ENCODE measurements at regions not wholly inside any gene's neighbourhood (a gene's known extent, or its start where the extent isn't known, plus 50 kb on each side); places are given as distances from the start of the nearest gene placed in this dataset.

- no peak overlapping the region for H2AFZ ChIP-seq (ENCODE audit: low read length)
- H2BK20ac ChIP-seq (ENCODE audit: low read depth, low read length, poor library complexity, severe bottlenecking), result no peak overlapping the region
- H3K23ac ChIP-seq (ENCODE audit: insufficient read length, low read depth, low read length), result no peak overlapping the region
- H4K20me1 ChIP-seq (ENCODE audit: control insufficient read depth, insufficient read depth, insufficient read length), result no peaks in the 10 kb centered on the region
- H4K5ac ChIP-seq (ENCODE audit: insufficient read length, low read depth, low read length), result no peak overlapping the region
- H3K9me3 ChIP-seq (ENCODE audit: control insufficient read depth, low read depth, low read length), result peaks cover 10% of the 10 kb centered on the region
- H3K27ac ChIP-seq (ENCODE audit: insufficient read length, low read depth, low read length), result no peak overlapping the region
- Mint-ChIP-seq H3K27ac (no peak overlapping the region), H3K9me3 (peaks cover 28 to 42% of the 10 kb centered on the region in 2 experiments), H3K27me3 (ENCODE audit: low read depth) (no peaks in the 10 kb centered on the region), H3K36me3 (ENCODE audit: insufficient read depth in 1 of 3, low read depth in 3 of 3) (peaks cover 29 to 51% (median 41%) of the 10 kb centered on the region in 3 experiments), H3K4me1 (peaks cover 19 to 23% of the 10 kb centered on the region in 2 experiments), H3K4me3 (no peak overlapping the region)
- H3T11ph ChIP-seq (ENCODE audit: low read length), result no peak overlapping the region
- no peak overlapping the region for H2AK5ac ChIP-seq (ENCODE audit: insufficient read length, low read length)
- no peak overlapping the region for H4K8ac ChIP-seq (replicated peaks; ENCODE audit: insufficient read length, low read depth, low read length)
- H3K56ac ChIP-seq (ENCODE audit: insufficient read length, low read depth, low read length), result no peak overlapping the region
- WGBS (ENCODE audit: extremely low coverage, insufficient read length, low lambda C conversion rate), result no CpG with 5 or more reads among the region's 1 CpG
- no peaks in the 10 kb centered on the region for H3K4me1 ChIP-seq (ENCODE audit: insufficient read depth, low read length)
- H4K91ac ChIP-seq (ENCODE audit: insufficient read length, low read depth, low read length), result no peak overlapping the region
- H3K4ac ChIP-seq (ENCODE audit: low read depth, low read length), result no peak overlapping the region
- H3K27me3 ChIP-seq (ENCODE audit: insufficient read depth, low read length), result no peaks in the 10 kb centered on the region
- no peak overlapping the region for H2BK15ac ChIP-seq (ENCODE audit: low read depth, low read length)
- no peak overlapping the region for H2BK120ac ChIP-seq (ENCODE audit: low read depth, low read length, poor library complexity, severe bottlenecking)
- no peaks in the 10 kb centered on the region for H3K23me2 ChIP-seq (ENCODE audit: insufficient read length, low read depth, low read length, poor library complexity, severe bottlenecking)
- no peak overlapping the region for H2BK5ac ChIP-seq (ENCODE audit: insufficient read length, low read length)
- no peak overlapping the region for H3K9ac ChIP-seq (ENCODE audit: extremely low read depth, insufficient read length, low read length)
- H2BK12ac ChIP-seq (ENCODE audit: insufficient read length, low read depth, low read length), result no peak overlapping the region
- no peaks in the 10 kb centered on the region for H3K79me1 ChIP-seq (ENCODE audit: insufficient read depth, low read depth, low read length, poor library complexity, severe bottlenecking)
- H3K79me2 ChIP-seq (ENCODE audit: insufficient read depth, low read length), result no peaks in the 10 kb centered on the region
- TF ChIP-seq, protein P1, sequence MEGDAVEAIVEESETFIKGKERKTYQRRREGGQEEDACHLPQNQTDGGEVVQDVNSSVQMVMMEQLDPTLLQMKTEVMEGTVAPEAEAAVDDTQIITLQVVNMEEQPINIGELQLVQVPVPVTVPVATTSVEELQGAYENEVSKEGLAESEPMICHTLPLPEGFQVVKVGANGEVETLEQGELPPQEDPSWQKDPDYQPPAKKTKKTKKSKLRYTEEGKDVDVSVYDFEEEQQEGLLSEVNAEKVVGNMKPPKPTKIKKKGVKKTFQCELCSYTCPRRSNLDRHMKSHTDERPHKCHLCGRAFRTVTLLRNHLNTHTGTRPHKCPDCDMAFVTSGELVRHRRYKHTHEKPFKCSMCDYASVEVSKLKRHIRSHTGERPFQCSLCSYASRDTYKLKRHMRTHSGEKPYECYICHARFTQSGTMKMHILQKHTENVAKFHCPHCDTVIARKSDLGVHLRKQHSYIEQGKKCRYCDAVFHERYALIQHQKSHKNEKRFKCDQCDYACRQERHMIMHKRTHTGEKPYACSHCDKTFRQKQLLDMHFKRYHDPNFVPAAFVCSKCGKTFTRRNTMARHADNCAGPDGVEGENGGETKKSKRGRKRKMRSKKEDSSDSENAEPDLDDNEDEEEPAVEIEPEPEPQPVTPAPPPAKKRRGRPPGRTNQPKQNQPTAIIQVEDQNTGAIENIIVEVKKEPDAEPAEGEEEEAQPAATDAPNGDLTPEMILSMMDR (conservative IDR thresholded peaks at IDR 0.05), result no peak
- DNase-seq, result no peak
- no peak overlapping the region for H3K14ac ChIP-seq (ENCODE audit: insufficient read depth, low read length)
- H3K4me2 ChIP-seq (ENCODE audit: insufficient read depth, insufficient read length, low read length), result no peak overlapping the region
- H3K18ac ChIP-seq (ENCODE audit: insufficient read length, low read depth, low read length), result no peak overlapping the region
These were observed 305.9 kb upstream of the SGCG start for GRCh38 chr13:22874839-22875238.
